ENCODE measurements at regions not wholly inside any gene's neighbourhood (a gene's known extent, or its start where the extent isn't known, plus 50 kb on each side); places are given as distances from the start of the nearest gene placed in this dataset.
A peak's percentile ranks its signal among the peaks of the same experiment; 100 is the strongest.

DNA sequence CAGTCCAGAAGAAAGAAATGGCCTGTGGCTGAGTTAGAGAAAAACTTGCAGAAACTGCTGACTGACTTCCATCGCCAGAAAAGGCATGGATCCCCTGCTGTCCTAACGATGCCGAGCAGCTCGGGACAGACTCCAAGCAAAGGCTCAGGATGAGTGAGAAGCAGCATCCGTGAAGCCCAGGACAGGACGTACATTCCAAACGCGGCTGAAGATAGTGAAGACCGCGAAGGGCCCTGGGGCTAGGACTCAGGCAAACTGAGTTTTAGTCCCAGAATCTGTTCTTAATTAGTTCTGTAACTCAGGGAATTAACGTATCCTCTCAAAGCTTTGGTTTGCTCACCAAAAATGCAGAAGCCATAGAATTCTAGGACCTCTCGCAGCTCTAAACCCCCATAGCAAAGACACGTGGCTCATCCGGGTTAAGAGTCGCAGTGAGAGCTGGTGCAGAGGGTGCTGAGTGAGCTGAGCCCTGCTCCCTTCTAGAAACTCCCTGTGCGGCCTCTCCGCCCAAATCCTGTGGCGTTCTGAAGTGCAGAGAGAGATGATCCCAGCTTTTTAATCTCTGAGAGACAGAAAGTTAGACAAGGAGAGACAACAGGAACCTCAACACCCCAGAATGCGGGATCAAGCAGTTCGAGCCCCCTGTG is 132.9 kb upstream of the THBS2 start:
- no peaks in the 10 kb centered on the region for H3K4me1 ChIP-seq (ENCODE audit: insufficient read depth, low read length)
- TF ChIP-seq, protein P1, sequence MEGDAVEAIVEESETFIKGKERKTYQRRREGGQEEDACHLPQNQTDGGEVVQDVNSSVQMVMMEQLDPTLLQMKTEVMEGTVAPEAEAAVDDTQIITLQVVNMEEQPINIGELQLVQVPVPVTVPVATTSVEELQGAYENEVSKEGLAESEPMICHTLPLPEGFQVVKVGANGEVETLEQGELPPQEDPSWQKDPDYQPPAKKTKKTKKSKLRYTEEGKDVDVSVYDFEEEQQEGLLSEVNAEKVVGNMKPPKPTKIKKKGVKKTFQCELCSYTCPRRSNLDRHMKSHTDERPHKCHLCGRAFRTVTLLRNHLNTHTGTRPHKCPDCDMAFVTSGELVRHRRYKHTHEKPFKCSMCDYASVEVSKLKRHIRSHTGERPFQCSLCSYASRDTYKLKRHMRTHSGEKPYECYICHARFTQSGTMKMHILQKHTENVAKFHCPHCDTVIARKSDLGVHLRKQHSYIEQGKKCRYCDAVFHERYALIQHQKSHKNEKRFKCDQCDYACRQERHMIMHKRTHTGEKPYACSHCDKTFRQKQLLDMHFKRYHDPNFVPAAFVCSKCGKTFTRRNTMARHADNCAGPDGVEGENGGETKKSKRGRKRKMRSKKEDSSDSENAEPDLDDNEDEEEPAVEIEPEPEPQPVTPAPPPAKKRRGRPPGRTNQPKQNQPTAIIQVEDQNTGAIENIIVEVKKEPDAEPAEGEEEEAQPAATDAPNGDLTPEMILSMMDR (IDR thresholded peaks at IDR 0.05; ENCODE audit: extremely low read depth, low read depth, low read length): no peak
- peak overlapping the region; percentile 64 for H2AFZ ChIP-seq (ENCODE audit: low read length)
- H3K9me3 ChIP-seq (ENCODE audit: low read depth, low read length): no peaks in the 10 kb centered on the region
- H3K36me3 ChIP-seq (ENCODE audit: insufficient read depth, low read length): no peaks in the 10 kb centered on the region
- no peaks in the 10 kb centered on the region for H3K27me3 ChIP-seq (ENCODE audit: insufficient read depth, low read length)
- no peak overlapping the region for H3K4me3 ChIP-seq (ENCODE audit: insufficient read depth, low read length)
- DNase-seq (ENCODE audit: insufficient read length, low spot score, missing footprints): no peak
- H4K20me1 ChIP-seq (ENCODE audit: insufficient read depth, low read length): no peaks in the 10 kb centered on the region
- H3K79me2 ChIP-seq (ENCODE audit: insufficient read depth, low read length): no peaks in the 10 kb centered on the region
- no peak overlapping the region for H3K27ac ChIP-seq (ENCODE audit: low read depth, low read length)
- H3K4me2 ChIP-seq (ENCODE audit: insufficient read depth, low read length): peak overlapping the region; percentile 64

DNA sequence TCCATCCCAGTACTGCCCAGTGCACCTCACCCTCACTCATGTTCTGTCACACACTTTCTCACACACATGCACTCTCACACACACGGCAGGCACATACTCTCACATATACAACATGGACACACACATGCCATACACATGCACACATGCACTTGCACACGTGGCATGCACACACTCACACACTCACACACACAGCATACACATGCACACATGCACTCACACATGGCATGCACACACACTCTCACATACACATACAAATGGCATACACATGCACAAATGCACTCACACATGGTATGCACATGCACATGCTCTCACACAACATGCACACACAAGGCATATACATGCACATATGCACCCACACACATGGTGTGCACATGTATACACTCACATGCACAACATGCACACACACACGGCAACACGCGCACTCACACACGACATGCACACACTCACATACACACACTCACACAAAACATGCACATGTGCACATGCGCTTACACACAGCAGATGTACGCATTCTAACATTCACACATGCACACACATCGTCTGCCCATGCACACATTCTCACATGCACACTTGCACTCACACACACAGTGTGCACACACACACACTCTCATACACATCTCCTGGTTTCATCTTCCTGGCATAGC is 131.7 kb upstream of the THBS2 start:
- Histone ChIP-seq H3K27me3 (ENCODE audit: insufficient read depth, low read length) (no peaks in the 10 kb centered on the region), H3K79me2 (ENCODE audit: insufficient read depth, low read length) (no peaks in the 10 kb centered on the region), H3K27ac (ENCODE audit: low read depth, low read length) (no peak overlapping the region), H3K4me2 (ENCODE audit: insufficient read depth, low read length) (no peak overlapping the region), H3K9me3 (ENCODE audit: low read depth, low read length) (no peaks in the 10 kb centered on the region), H3K4me1 (ENCODE audit: insufficient read depth, low read length) (no peaks in the 10 kb centered on the region), H2AFZ (ENCODE audit: low read length) (no peak overlapping the region), H3K4me3 (ENCODE audit: insufficient read depth, low read length) (no peak overlapping the region), H4K20me1 (ENCODE audit: insufficient read depth, low read length) (no peaks in the 10 kb centered on the region), H3K36me3 (ENCODE audit: insufficient read depth, low read length) (no peaks in the 10 kb centered on the region)
- TF ChIP-seq, protein P1 (IDR thresholded peaks at IDR 0.05; ENCODE audit: extremely low read depth, low read depth, low read length): no peak
- no peak for DNase-seq (ENCODE audit: insufficient read length, low spot score, missing footprints)

DNA sequence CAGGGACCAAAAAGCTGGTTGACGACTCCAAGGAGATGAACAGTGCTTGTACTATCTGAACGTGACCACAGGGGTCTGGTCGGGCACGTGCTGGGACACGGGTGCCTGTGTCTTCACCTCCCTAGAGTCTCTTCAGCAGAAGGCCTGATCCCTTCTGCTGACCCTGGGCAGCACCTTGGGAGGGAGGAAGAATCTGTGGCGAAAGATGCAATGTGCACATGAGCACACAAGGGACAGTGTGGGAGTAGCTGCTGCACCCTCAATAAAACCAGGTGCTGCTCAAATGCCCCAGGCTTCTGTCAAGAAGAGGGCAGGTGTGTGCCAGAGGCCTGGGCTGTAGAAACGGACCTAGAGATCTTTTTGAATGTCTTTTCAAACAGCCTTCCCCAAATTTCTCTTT is 130.6 kb upstream of the THBS2 start:
- DNase-seq (ENCODE audit: insufficient read length, low spot score, missing footprints): no peak
- no peak overlapping the region for H2AFZ ChIP-seq (ENCODE audit: low read length)

DNA sequence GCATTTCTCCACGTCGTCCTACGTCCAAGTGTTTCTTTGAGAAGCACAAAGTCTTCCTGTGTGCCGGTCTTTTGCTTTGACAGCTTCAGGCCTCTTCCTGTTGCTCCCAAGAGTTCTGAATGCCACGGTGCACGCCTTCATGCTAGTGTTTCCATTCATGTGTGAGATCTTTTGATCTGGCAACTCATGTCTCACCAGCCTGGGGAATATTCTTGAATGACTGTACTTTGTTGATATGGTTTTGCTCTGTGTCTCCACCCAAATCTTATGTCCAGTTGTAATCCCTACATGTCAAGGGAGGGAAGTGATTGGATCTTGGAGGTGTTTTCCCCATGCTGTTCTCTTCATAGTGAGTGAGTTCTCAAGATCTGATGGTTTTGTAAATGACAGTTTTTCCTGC is 129.6 kb upstream of the THBS2 start:
- Histone ChIP-seq H2AFZ (ENCODE audit: low read length) (no peak overlapping the region), H3K27me3 (ENCODE audit: insufficient read depth, low read length) (no peaks in the 10 kb centered on the region), H3K4me3 (ENCODE audit: insufficient read depth, low read length) (no peak overlapping the region), H3K79me2 (ENCODE audit: insufficient read depth, low read length) (no peaks in the 10 kb centered on the region), H3K9me3 (ENCODE audit: low read depth, low read length) (peaks cover 2% of the 10 kb centered on the region), H3K27ac (ENCODE audit: low read depth, low read length) (no peak overlapping the region), H4K20me1 (ENCODE audit: insufficient read depth, low read length) (no peaks in the 10 kb centered on the region), H3K4me1 (ENCODE audit: insufficient read depth, low read length) (no peaks in the 10 kb centered on the region), H3K4me2 (ENCODE audit: insufficient read depth, low read length) (no peak overlapping the region), H3K36me3 (ENCODE audit: insufficient read depth, low read length) (no peaks in the 10 kb centered on the region)
- DNase-seq (ENCODE audit: insufficient read length, low spot score, missing footprints): no peak
- TF ChIP-seq, protein P1 (IDR thresholded peaks at IDR 0.05; ENCODE audit: extremely low read depth, low read depth, low read length): no peak

More for the DNA sequence above, 130.6 kb upstream of the THBS2 start:
- Histone ChIP-seq H3K79me2 (ENCODE audit: insufficient read depth, low read length) (no peaks in the 10 kb centered on the region), H3K9me3 (ENCODE audit: low read depth, low read length) (peaks cover 2% of the 10 kb centered on the region), H4K20me1 (ENCODE audit: insufficient read depth, low read length) (no peaks in the 10 kb centered on the region), H3K4me2 (ENCODE audit: insufficient read depth, low read length) (no peak overlapping the region), H3K4me1 (ENCODE audit: insufficient read depth, low read length) (no peaks in the 10 kb centered on the region), H3K27ac (ENCODE audit: low read depth, low read length) (no peak overlapping the region), H3K36me3 (ENCODE audit: insufficient read depth, low read length) (no peaks in the 10 kb centered on the region), H3K27me3 (ENCODE audit: insufficient read depth, low read length) (no peaks in the 10 kb centered on the region), H3K4me3 (ENCODE audit: insufficient read depth, low read length) (no peak overlapping the region)
- TF ChIP-seq, protein P1 (IDR thresholded peaks at IDR 0.05; ENCODE audit: extremely low read depth, low read depth, low read length): no peak

All from osteoblast (primary cell).